IPS-15b (cell line): ENCODE measurements at regions not wholly inside any gene's neighbourhood (a gene's known extent, or its start where the extent isn't known, plus 50 kb on each side); places are given as distances from the start of the nearest gene placed in this dataset.

Source experiments
- H3K27me3 ChIP-seq: one replicate; pipeline ENCODE4 v1.6.1; 2013; ENCODE audit warnings: low read length; ENCODE audit not compliant: control insufficient read depth, insufficient read depth
- H3K36me3 ChIP-seq: one replicate; pipeline ENCODE4 v1.6.1; 2013; ENCODE audit warnings: low read length; ENCODE audit not compliant: control insufficient read depth, insufficient read depth
- H3K4me1 ChIP-seq: one replicate; pipeline ENCODE4 v1.6.1; 2013; ENCODE audit warnings: mild to moderate bottlenecking, low read length; ENCODE audit not compliant: control insufficient read depth, insufficient read depth
- H3K4me3 ChIP-seq: one replicate; pipeline ENCODE4 v1.5.1; 2013; ENCODE audit warnings: low read depth, low read length
- H3K9ac ChIP-seq: one replicate; pipeline ENCODE4 v1.6.1; 2013; ENCODE audit warnings: low read depth, mild to moderate bottlenecking, low read length
- H3K9me3 ChIP-seq: one replicate; pipeline ENCODE4 v1.6.1; 2013; ENCODE audit warnings: mild to moderate bottlenecking, low read length; ENCODE audit not compliant: control insufficient read depth, insufficient read depth

DNA sequence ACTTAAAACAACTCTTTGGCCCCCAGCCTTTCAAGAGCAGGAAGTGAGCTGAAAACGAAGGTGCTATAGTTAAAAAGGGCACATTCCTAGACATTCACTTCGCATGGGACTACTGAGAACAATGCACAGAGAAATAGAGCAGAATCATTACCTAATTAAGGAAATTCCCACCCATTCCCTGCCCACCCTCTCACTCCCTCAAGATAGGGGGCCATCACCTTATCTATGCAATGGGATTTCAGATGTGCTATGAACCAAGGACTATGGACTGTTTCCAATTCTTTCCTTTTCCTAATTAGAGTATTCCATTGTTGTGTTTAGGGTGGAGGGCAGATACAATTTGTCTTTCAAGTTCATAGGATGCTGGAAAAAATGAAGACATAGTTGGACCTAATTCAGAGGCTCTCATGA lies 476.8 kb downstream of the CETN3 start:
- Histone ChIP-seq H3K27me3 (no peaks in the 10 kb centered on the region), H3K4me3 (no peak overlapping the region), H3K4me1 (peaks cover 6% of the 10 kb centered on the region), H3K36me3 (no peaks in the 10 kb centered on the region), H3K9me3 (no peaks in the 10 kb centered on the region), H3K9ac (no peak overlapping the region)

DNA sequence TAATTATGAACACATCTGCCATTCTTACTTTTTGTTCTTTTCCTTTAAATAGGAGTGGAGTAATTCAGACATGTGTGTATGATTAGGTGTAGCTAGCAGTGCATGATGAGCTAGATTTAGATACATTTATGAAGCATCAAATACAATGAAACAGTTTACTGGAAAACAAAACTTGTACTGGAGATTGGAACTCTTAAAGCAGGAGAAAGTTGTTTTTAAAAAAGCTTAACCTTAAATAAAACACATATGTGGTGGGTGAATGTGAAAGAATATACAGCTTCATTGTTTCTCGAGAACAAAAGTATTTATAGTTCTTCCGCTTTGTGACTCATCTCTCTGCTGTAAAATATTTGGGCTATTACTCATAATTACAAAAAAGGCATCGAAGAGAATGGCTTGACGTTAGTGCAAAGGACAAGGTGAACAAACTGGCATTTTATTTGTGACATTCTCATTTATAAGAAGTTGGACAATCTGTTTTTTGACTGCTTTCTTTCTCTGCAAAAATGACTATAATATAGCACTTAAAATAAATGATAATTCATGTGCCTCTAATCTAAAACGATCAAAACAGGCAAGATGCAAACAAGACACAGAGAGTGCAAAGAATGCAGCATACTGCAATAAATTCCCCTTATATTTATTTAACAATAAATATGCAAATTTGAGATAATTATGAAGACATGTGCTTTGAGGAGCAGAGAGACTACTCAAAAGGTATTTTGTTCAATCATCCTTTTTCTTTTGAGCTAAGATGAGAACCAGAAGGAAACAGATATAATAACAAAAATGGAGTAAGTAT lies 478.8 kb downstream of the CETN3 start:
- Histone ChIP-seq H3K9me3 (no peaks in the 10 kb centered on the region), H3K4me1 (peaks cover 6% of the 10 kb centered on the region), H3K36me3 (no peaks in the 10 kb centered on the region), H3K4me3 (no peak overlapping the region), H3K27me3 (no peaks in the 10 kb centered on the region), H3K9ac (no peak overlapping the region)

GRCh38 chr5:89929834-89930233 lies 479.7 kb downstream of the CETN3 start:
- no peak overlapping the region for H3K4me3 ChIP-seq
- H3K9ac ChIP-seq: no peak overlapping the region
- H3K4me1 ChIP-seq: peaks cover 6% of the 10 kb centered on the region
- no peaks in the 10 kb centered on the region for H3K9me3 ChIP-seq
- H3K36me3 ChIP-seq: no peaks in the 10 kb centered on the region
- no peaks in the 10 kb centered on the region for H3K27me3 ChIP-seq

DNA sequence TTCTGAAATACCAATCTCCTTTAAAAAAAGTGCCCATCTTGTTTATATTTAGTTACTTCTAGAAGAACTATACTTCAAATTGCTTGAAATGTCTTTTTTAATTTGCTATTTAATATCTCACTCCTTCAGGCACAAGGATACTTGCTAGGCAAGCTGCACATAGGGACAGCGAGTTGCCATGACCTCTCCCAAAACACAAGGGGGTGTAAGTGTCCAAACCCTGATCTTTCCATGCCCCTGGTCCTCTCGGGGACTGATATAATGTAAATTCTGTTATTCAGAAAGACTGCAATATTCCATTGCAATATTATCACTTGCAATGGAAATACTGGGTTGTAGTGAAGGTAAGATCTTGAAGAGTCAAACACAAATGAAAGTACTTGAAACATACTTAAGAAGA lies 480.4 kb downstream of the CETN3 start:
- Histone ChIP-seq H3K27me3 (no peaks in the 10 kb centered on the region), H3K9ac (no peak overlapping the region), H3K9me3 (no peaks in the 10 kb centered on the region), H3K36me3 (no peaks in the 10 kb centered on the region), H3K4me3 (no peak overlapping the region), H3K4me1 (peaks cover 3% of the 10 kb centered on the region)

GRCh38 chr5:89922161-89922560 lies 487.4 kb downstream of the CETN3 start:
- Histone ChIP-seq H3K27me3 (no peaks in the 10 kb centered on the region), H3K36me3 (no peaks in the 10 kb centered on the region), H3K9me3 (no peaks in the 10 kb centered on the region), H3K4me1 (no peaks in the 10 kb centered on the region), H3K9ac (no peak overlapping the region), H3K4me3 (no peak overlapping the region)

DNA sequence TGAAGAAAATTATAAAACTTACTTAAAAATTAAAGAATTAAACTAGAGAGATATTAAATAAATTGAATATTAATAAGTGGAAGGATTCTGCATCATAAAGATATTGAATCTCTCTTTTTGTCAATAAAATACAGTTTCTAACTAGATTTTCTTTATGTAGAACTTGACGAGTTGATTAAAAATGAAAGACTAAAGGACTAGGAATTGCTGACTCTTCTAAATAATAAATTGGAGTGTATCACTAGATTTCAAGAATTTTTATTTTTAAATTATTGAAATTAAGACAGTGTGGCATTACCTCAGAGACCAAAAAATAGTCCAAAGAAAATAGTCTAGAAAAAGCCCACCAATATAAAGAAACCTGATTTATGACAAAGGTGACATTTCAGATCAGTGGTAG lies 492.4 kb downstream of the CETN3 start:
- Histone ChIP-seq H3K4me3 (no peak overlapping the region), H3K27me3 (no peaks in the 10 kb centered on the region), H3K4me1 (no peaks in the 10 kb centered on the region), H3K9me3 (no peaks in the 10 kb centered on the region), H3K36me3 (no peaks in the 10 kb centered on the region), H3K9ac (no peak overlapping the region)

- Histone ChIP-seq H3K9ac (no peak overlapping the region), H3K4me1 (no peaks in the 10 kb centered on the region), H3K9me3 (no peaks in the 10 kb centered on the region), H3K27me3 (no peaks in the 10 kb centered on the region), H3K36me3 (no peaks in the 10 kb centered on the region), H3K4me3 (no peak overlapping the region)
Measured at GRCh38 chr5:89916131-89916530, 493.4 kb downstream of the CETN3 start.

DNA sequence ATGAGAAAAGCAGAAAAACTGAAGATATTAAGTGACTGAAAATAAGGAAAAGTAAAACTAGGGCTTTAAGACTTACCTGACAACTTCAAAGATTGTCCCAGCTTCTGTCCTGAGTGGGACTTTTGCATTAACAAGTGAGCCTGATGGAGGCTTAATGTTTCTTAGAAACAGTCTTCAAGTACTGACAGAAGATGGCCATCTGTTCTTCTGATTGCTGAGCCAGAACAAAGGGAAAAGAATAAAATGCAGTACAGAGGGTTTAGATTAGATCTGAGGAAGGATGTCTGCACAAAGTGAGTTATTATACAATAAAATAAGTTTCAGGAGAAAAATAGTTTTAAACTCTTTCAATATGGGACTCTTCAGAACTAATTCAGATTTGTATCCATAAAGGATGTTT lies 500.7 kb downstream of the CETN3 start:
- no peak overlapping the region for H3K4me3 ChIP-seq
- H3K27me3 ChIP-seq: no peaks in the 10 kb centered on the region
- H3K9ac ChIP-seq: no peak overlapping the region
- H3K9me3 ChIP-seq: no peaks in the 10 kb centered on the region
- no peaks in the 10 kb centered on the region for H3K4me1 ChIP-seq
- no peaks in the 10 kb centered on the region for H3K36me3 ChIP-seq

GRCh38 chr5:89904442-89904841 lies 505.1 kb downstream of the CETN3 start:
- no peak overlapping the region for H3K4me3 ChIP-seq
- no peaks in the 10 kb centered on the region for H3K27me3 ChIP-seq
- no peaks in the 10 kb centered on the region for H3K36me3 ChIP-seq
- H3K9ac ChIP-seq: no peak overlapping the region
- no peaks in the 10 kb centered on the region for H3K9me3 ChIP-seq
- no peaks in the 10 kb centered on the region for H3K4me1 ChIP-seq

DNA sequence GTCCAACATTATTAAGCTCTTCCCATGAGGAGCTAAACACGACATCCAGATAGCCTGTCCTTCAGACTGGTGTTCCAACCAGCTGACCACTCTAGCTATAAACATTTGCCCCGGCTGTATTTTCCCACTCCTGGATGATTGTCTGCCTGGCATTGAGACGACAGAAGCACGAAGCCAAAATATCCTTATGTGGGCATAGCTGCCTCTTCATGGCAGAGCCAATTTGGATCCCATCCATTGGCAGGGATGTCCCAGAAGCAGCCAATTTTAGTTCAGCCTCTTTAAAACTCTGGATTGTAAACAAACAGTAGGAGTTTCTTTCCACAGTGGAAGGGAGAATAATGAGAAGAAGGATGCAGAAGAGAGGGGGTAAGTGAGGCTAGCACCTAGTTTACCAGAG lies 507.6 kb downstream of the CETN3 start:
- Histone ChIP-seq H3K27me3 (no peaks in the 10 kb centered on the region), H3K9ac (no peak overlapping the region), H3K4me1 (no peaks in the 10 kb centered on the region), H3K36me3 (no peaks in the 10 kb centered on the region), H3K4me3 (no peak overlapping the region), H3K9me3 (no peaks in the 10 kb centered on the region)

GRCh38 chr5:89901346-89901745 lies 508.2 kb downstream of the CETN3 start:
- no peaks in the 10 kb centered on the region for H3K4me1 ChIP-seq
- no peaks in the 10 kb centered on the region for H3K9me3 ChIP-seq
- no peak overlapping the region for H3K9ac ChIP-seq
- no peaks in the 10 kb centered on the region for H3K36me3 ChIP-seq
- no peak overlapping the region for H3K4me3 ChIP-seq
- no peaks in the 10 kb centered on the region for H3K27me3 ChIP-seq

DNA sequence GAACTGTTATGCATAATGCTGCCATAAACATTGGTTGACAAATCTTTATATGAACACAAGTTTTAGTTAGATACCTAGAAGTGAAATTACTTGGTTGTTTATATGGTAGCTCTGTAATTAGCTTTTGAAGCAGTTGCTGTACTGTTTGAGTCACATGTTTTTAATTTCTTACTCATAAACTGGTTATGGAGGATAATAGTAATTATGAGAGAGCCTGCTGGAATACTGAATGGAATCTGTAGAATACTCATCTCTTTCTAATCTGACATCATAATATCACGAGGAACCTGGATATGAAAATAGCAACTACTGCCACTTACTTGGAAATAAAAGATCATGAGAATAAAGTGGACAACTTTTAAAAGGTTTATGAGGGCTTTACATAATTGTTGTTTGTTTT lies 509.2 kb downstream of the CETN3 start:
- no peaks in the 10 kb centered on the region for H3K4me1 ChIP-seq
- H3K9ac ChIP-seq: no peak overlapping the region
- H3K9me3 ChIP-seq: no peaks in the 10 kb centered on the region
- H3K27me3 ChIP-seq: no peaks in the 10 kb centered on the region
- H3K36me3 ChIP-seq: no peaks in the 10 kb centered on the region
- no peak overlapping the region for H3K4me3 ChIP-seq
